ENCODE measurements at regions not wholly inside any gene's neighbourhood (a gene's known extent, or its start where the extent isn't known, plus 50 kb on each side); places are given as distances from the start of the nearest gene placed in this dataset.

DNA sequence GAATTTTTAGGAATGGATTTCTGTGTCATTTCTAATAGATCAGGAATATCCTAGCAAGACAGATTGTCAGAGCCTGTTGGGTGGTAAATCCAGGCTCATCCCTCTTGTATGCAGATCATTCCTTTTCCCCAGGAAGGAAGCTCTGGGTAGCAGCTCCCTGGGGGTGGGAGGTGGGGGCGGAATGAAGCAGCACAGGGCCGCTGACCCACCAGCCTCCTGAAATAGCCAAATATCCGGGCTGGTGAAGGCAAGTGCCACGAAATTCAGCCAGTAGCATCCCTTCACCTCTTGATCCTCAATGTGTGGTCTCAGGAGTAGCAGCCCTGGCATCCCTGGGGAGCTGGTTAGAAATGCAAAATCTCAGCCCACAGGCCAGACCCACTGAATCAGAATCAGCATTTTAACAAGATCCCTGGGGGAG, 256.9 kb downstream of the LRFN2 start:
- Histone ChIP-seq H2AK9ac (replicated peaks; ENCODE audit: low read depth, low read length, poor library complexity) (no peak overlapping the region), H3K79me1 (ENCODE audit: low read depth in 1 of 2, low read length in 2 of 2) (no peaks in the 10 kb centered on the region), H3K9me3 (ENCODE audit: control insufficient read depth, insufficient read depth, low read length) (no peaks in the 10 kb centered on the region), H4K5ac (ENCODE audit: low read depth, low read length) (no peak overlapping the region), H3K23ac (ENCODE audit: low read depth, low read length) (no peak overlapping the region), H3K4ac (ENCODE audit: low read depth, low read length) (no peak overlapping the region), H2BK15ac (ENCODE audit: low read depth, low read length) (no peak overlapping the region), H4K91ac (ENCODE audit: insufficient read depth, low read depth, low read length) (no peak overlapping the region), H3K9ac (ENCODE audit: low read depth, low read length) (no peak overlapping the region), H2AK5ac (ENCODE audit: low read depth, low read length) (no peak overlapping the region), H2AFZ (replicated peaks; ENCODE audit: low read length, poor library complexity) (no peak overlapping the region), H3K14ac (replicated peaks; ENCODE audit: low read depth, low read length) (no peak overlapping the region), H3K4me1 (ENCODE audit: control insufficient read depth, insufficient read depth, low read length) (no peaks in the 10 kb centered on the region), H4K20me1 (ENCODE audit: insufficient read depth, low read length) (no peaks in the 10 kb centered on the region), H3K18ac (ENCODE audit: low read depth, low read length) (no peak overlapping the region), H3K56ac (ENCODE audit: extremely low read depth, insufficient read depth, low read length) (no peak overlapping the region), H3K9me1 (ENCODE audit: insufficient read depth, low read length) (no peaks in the 10 kb centered on the region), H2BK5ac (ENCODE audit: low read depth, low read length, poor library complexity, severe bottlenecking) (no peak overlapping the region), H3K36me3 (ENCODE audit: control insufficient read depth, insufficient read depth, low read length) (no peaks in the 10 kb centered on the region), H4K8ac (ENCODE audit: low read depth in 2 of 2, low read length in 2 of 2) (no peak overlapping the region), H3K4me3 (ENCODE audit: insufficient read depth, low read depth, low read length) (no peak overlapping the region), H3K27ac (ENCODE audit: insufficient read depth, low read length) (no peak overlapping the region), H2BK120ac (ENCODE audit: low read depth, low read length) (no peak overlapping the region), H2BK20ac (ENCODE audit: low read depth, low read length) (no peak overlapping the region), H3K4me2 (ENCODE audit: low read depth, low read length) (no peak overlapping the region), H3K27me3 (ENCODE audit: control insufficient read depth, insufficient read depth, low read length) (no peaks in the 10 kb centered on the region)
- TF ChIP-seq USF2 (IDR thresholded peaks at IDR 0.05; ENCODE audit: low read depth, low read length) (no peak), CHD1 (IDR thresholded peaks at IDR 0.05; ENCODE audit: low read depth, low read length) (no peak), NFE2L2 (IDR thresholded peaks at IDR 0.05; ENCODE audit: low read depth, low read length) (no peak), MAFK (IDR thresholded peaks at IDR 0.05; ENCODE audit: low read depth, low read length) (no peak), FOS (IDR thresholded peaks at IDR 0.05; ENCODE audit: low read depth, low read length) (no peak)
- in situ Hi-C loops (cut with MboI; ENCODE audit: low sequenced_read_pairs) = no loop called here
- ATAC-seq (ENCODE audit: low read depth) (no peak), DNase-seq (no peak)
- dilution Hi-C loops (cut with HindIII; ENCODE audit: low sequenced_read_pairs, unreplicated experiment) = no loop called here
- CTCF ChIA-PET = no interaction called here
- POLR2A ChIA-PET (ENCODE audit: unreplicated experiment) = no interaction called here
- WGBS, 2 experiments (ENCODE audit: extremely low coverage in 2 of 2, insufficient read length in 1 of 2) = no CpG with 5 or more reads among the region's 4 CpGs
- no TSS peak for BruUV-seq (replicated peaks)
- intact Hi-C loops (cut with micrococcal nuclease) = no loop called here

All from IMR-90 (cell line).